GM18909 (cell line): ENCODE measurements at regions not wholly inside any gene's neighbourhood (a gene's known extent, or its start where the extent isn't known, plus 50 kb on each side); places are given as distances from the start of the nearest gene placed in this dataset.

Source experiments
- ATAC-seq: cut with Tn5 transposase; IDR thresholded peaks from one replicate; pipeline ENCODE4 v1.9.1; 2021; ENCODE audit warnings: mild to moderate bottlenecking; ENCODE audit not compliant: unreplicated experiment, poor library complexity

DNA sequence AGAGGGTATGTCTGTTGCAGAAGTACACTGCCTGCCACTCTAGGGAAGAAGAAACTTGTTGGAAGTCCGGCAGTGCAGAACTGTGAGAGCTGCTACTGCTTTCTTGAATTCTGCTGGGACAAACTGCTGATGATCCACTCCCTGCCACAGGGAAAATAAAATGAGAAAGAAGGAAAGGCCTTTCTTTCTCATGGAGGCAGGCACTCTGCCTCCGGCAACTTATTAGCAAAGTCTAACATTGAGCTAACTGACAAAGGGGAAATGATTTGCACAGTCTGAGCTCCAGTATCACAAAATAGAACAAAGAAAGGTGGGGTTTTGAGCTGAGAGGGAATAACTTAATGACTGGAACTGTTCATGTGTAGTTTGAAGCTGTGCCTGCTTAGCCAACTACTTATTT lies 134.6 kb downstream of the AASDHPPT start:
- no peak for ATAC-seq

DNA sequence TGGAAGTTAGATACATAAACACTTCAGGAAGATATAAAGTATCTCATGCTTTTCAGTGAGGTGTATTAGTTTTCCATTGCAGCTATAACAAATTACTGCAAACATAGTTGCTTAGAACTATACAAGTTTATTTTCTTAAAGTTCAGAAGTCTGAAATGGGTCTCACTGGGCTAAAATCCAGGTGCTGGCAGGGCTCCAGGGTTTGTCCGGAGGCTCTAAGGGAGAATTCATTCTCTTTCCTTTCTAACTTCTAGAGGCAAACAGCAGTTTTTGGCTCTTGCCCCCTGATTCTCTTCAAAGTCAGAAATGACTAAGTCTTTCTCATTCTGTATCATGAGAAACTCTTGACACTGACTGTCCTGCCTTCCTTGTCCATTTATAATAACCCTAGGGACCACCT lies 138.8 kb downstream of the AASDHPPT start:
- ATAC-seq: no peak

DNA sequence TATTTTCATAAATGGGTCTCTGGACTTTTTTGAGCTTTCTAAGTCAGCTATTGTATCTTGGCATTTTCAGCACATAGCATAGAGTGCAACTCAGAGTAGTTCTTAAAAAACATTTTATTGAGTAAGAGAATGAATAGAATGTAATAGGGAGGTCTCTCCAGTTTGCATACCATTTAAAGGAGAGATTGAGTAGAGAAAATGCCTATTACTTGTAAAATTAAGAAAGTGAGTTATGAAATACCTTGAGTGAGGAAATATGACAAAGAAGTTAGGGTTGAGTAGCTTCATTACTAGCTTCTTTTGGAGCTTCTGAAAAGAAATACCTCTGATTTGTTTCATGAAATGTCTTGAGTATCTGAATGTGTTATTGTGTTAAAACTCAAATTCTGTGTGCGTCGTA lies 140.0 kb downstream of the AASDHPPT start:
- no peak for ATAC-seq

DNA sequence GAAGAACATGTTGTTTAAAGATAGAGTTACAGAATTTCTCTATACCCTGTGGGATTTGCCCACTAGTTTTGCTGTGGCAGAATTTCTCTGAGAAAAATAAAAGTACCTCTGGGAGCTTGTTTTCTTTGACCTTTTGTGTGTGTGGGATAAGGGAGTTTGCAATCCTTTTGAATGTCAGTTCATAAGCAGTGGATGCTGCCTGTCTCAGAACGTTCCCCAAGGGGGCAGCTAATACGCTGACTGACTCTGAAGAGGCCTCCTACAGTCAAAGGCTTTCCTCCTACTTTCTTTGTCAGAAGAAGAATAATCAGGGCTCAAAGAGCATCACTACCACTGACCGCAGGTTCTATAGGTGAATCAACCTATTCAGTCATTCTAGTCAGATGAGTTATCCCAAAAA lies 140.6 kb downstream of the AASDHPPT start:
- ATAC-seq: no peak

DNA sequence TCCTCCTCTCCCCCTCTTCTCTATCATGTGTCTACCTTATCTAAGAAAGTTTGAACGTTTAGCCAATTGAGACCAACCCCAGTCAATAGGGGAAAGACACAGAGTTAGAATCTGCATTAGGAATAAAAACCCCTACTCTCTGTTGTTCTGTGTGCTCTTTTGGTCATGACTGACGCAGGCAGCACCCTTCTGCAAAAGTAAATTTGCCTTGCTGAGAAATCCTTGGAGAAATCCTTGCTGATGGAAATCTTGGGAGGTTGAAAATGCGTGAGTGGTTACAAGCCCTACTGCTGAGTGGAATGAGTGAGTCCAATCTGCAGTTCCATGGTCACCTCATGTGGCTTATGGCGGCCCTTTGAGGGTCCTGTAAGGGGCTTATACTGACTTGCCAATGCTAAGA lies 145.2 kb downstream of the AASDHPPT start:
- ATAC-seq: no peak

DNA sequence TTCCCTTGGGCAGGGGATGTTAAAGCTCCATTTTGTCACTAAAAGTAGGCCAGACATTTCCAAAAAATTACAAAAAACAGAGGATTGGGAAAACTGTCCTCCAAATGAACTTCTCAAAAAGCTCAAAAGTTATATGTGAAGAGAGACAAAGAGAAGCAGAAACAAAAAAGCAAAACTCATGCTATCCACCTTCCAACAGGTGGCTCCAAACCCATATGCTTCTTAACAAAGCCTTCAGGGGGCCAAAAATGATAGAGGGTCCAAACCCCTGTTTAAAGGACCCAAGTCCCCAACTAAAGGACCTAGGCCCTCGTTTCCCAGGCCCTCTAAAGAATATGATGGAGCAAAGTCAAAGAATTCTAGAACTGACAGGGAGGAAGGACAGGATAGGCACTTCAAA lies 146.7 kb downstream of the AASDHPPT start:
- ATAC-seq: no peak

DNA sequence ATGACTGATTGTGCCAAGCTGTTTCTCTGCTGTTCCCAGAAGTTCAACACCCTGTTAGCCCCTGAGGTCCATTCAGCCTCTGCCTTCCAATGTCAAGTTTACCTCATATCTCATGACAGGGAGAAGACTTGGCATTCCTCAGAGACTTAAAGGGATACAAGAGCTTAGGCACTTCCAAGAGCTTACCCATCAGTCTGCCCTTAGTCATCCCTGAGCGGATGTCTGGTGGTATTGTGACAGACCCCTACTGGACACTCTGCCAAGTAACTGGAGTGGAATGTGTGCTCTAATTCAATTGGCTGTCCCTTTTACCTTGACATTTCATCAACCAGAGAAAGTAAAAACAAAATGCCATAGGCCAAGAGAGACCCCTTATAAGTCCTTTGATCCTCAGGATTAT lies 151.5 kb downstream of the AASDHPPT start:
- no peak for ATAC-seq

DNA sequence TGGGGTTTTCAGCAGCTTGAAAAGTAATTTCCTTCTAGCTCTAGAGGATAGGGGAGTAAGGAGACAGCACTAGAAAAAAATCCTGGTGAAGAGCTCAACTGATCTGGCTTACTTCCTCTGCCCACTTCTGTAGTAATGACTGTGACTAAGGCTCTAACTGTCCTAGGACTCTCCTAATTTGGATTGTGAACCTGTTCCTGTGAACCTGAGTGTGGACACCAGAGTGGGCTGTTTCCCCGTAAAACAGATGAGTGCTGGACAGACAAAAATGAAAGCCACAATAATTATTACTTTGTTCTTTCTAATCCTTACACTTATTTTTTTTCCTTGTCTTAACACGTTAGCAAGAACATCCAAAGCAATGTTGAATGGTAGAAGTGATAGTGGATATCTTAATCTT lies 154.1 kb downstream of the AASDHPPT start:
- no peak for ATAC-seq

DNA sequence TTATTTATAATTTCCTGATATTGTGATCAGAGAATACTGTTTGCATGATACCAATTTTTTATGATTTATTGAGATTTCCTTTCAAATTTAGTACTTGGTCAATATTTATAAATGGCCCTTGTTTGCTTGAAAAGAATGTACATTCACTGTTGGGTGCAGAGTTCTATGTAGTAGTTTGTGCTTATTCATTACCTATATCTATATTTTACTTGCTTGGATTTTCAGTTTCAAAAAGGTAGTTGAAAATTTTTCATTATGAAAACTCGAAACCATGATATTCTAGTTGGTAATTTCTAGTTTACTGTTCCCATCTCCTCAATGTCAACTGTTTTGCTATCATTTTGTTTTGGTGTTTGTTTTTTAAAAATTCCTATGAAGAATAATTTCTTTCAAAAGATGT lies 155.7 kb downstream of the AASDHPPT start:
- no peak for ATAC-seq

DNA sequence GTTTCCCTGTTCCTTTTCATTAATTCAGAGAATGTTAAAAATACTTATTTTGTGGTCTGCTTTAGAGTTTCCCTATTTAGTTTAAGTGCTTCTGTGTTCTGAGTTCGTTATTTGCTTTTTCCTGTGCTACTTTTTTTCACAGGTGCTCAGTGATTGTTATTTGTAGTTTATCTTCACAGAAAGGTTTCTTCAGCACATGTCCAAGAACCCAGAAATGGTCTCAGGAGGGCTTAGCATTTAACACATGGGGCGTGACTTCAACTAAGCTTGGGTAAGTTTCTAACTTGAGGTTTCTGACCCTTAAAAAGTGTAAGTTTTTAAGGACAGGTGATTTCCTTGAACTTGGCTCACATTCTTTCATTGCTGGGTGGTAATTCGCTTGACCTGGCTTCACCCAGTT lies 157.3 kb downstream of the AASDHPPT start:
- ATAC-seq: no peak

DNA sequence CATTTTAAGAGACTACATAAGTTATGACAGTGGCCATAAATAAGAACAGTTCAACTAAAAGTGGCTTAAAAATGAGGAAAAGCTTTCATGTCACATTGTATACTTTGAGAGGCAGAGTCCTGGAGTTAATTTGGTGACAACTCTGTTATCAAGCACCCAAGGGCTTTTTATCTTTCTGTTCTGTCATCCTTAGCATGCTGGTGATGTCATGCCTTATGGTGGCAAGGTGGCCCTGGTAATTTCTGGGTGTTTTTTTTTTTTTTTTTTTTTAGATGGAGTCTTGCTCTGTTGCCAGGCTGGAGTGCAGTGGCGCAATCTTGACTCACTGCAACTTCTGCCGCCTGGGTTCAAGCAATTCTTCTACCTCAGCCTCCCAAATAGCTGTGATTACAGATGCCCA lies 158.8 kb downstream of the AASDHPPT start:
- ATAC-seq: no peak

DNA sequence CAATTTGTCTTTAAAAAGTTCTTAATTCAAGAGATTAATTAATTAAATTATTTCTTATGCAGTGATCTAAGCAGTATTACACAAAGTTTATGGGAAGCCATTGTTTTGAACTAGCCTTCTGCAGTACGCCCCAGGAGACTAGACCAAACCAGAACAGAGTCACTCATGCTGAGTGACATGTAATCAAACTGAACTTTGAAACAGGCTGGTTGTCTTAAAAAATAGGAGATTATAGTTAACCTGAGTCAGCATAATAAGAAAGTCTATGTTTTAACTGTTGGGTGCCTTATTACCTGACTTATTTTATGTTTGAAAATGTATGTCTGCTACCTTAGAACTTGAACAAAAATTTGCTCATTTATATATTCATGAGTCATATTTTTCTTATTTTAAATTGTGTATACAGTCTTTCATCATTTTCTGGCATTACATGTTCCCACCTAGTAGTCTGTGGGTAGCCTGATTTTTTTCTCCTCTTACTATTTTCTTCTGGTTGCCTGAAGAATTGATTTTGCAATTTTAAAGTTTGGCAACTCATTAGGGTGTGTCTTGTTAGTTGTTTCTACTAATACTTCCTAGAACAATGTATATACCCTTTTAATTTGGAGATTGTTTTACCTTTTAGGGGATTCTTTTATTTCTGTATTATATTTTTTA lies 161.4 kb downstream of the AASDHPPT start:
- ATAC-seq: no peak

DNA sequence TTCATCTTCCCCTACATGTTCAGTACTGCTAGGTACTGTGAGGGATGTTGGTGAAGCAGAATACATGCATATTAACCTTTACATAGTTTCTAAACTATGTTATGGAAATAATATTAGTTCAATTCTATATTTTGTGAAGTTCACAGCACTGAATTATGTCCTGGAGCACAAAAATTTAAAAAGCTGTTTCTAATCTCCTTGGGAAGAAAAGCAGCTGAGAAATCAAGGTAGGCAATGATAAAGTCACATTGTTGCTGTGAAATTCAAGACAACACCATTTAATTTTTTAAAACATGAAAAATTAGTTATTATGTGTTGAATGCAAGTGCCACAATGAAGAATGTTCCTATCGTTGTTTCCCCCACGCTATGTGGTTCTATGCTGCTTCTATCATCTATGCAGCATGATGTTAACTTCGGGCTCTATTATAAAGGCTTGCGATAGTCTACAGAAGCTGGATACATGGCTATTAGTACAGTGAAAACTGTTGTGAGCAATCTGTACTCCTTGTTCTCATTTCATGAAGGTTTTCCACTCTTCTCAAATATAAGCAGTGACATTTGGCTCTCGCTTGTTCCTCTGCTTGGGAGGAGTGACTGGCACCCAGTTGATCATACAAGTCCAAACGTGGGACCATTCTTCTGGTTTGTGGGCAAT lies 164.3 kb downstream of the AASDHPPT start:
- ATAC-seq: no peak

DNA sequence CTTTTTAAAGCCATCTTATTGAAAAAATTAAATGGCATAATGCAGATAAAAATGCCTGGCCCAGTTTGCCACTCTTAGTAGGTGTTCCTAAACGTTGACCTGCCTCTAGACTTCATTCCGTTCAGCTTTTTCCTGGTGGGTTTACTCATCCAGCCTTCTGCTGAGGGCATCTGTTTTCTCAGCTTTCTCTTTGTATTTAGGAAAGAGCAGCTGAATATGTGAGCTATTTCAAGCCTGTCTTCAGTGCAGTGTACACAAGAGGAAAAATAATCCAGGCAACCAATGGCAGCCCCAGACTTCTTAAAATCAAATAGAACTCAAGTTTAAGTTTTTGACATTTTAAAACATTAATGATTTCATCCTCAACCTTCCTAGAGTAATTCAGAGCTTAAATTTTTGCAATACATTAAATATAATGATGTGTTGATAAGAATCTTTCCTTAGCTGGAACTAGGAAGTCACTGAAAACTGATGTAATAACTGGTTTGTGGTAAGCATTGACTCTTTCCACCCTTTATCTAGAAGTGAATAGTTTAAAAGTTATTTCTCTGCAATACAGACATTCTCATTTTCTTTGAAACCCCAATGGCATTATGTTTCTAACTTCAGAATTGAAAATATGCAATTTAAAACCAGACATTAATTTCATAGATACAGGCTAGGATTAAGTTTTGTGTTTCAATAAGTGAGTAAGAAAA lies 165.4 kb downstream of the AASDHPPT start:
- no peak for ATAC-seq

DNA sequence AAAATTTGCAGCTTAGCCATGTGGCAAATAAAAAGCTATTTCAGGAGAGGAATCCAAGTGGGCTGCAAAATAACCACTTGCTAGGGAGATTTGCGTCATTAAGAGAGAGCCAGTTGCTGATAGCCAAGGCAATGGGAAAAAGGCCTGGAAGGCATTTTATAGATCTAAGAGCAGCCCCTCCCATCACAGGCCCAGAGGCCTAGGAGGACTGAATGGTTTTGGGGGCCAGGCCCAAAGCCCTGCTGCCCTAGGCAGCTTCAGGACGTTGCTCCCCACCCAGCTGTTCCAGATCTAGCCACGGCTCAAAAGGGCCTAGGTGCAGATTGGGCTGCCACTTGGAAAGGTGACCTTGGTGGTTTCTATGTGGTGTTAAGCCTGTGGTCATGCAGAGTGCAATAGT lies 169.0 kb downstream of the AASDHPPT start:
- ATAC-seq: no peak

DNA sequence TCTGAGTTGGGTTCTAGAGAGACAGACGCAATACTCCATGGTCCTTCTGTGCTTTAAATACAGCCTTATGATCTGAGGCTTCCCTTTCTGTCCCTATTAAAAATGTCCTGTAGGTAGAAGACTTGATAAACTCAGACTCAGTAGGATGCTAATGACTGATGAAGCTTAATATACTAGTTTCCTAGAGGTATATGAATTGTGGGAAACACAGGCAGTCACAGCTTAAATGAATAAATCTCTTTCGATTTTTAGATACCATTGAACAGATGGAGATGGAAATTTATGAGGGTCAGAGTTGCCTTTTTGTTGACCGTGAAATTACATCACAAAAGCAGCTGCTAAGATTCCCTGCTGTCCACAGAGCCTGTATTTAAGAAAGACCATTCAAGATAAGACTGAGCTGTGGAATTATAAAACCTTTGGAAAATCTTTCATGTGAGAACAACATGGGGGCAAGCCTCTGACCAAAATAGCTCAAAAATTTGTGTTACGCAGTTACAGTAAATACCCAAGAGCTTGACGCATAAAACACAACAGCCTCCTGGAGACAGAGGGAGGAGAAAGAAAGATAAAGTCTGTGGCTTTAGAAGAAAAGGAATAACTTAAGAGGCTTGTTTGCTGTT lies 172.3 kb downstream of the AASDHPPT start:
- no peak for ATAC-seq

DNA sequence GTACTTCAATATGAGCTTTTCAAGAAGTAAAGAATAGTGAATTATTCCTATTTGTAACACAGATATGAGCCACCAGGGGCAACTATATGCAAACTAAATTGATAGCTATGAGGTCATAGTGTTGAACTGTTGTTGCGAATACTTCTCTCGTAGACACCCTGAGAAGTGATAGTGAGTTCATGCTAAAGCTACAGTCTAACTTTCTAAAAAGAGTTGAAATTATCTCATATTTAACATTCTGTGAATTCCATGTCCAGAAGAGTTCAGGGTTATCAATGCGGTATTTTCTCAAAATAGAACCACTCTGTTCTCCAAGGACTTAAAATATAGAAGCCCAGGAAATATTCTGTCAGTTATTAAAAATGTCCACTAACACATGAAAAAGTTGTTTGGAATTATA lies 185.4 kb downstream of the AASDHPPT start:
- ATAC-seq: no peak

DNA sequence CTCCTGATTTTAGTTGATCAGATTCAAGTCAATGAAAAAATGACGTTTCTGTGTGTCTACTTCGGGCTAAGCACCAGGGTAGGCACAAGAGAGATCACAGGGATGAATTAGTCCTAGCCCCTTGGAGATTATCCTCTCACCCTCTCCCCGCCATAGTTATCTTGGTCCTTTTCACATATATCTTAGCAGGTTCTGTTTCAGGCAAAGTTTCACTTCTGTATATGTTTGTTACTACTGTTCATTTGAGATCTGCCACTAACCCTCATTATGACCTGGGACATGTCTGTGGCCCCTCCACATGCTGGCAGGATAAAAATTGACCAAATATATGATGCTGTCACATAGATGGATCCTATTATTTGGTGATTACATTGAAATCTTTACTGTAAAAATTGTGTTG lies 186.1 kb downstream of the AASDHPPT start:
- no peak for ATAC-seq

DNA sequence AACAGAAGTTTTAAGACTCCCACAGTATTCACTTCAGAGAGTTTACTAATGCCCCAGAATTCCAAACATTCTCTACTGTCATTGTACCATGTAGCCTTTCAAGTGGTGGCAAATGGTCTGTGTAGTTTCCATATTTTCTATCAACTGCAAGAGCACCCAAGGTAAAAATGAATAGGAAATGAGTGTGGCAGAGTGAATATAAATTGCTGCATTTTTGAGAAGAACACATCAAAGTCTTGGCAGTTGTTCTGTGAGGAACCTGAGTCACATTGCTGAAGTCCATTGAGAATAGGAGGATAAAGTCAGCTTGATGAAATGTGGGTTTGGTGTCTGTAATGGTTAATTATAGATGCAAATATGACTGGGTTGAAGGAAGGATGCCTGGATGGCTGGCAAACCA lies 193.6 kb downstream of the AASDHPPT start:
- ATAC-seq: no peak

DNA sequence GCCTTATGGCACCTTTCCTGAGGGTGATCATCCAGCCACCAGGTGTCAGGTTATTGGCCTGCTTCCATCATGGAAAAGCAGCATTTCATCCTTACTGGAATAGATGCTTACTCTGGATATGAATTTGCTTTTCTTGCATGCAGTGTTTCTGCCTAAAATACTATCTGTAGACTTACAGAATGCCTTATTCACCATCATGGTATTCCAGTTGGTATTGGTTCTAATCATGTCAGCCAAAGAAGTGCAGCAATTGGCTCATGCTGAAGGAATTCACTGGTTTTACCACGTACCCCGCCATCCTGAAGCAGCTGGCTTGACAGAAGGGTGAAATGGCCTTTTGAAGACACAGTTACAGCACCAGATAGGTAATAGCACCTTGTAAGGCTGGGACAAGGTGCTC lies 194.2 kb downstream of the AASDHPPT start:
- ATAC-seq: no peak

DNA sequence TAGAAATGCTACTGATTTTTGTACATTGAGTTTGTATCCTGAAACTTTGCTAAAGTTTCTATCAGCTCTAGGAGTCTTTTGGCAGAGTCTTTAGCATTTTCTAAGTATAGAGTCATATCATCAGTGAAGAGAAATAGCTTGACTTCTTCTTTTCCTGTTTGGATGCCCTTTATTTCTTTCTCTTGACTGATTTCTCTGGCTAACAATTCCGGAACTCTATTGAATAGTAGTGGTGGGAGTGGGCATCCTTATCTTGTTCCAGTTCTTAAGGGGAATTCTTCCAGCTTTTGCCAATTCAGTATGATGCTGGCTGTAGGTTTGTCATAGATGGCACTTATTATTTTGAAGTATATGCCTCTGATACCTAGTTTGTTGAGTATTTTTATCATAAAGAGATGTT lies 197.7 kb downstream of the AASDHPPT start:
- ATAC-seq: no peak
